ENCODE measurements at regions not wholly inside any gene's neighbourhood (a gene's known extent, or its start where the extent isn't known, plus 50 kb on each side); places are given as distances from the start of the nearest gene placed in this dataset.

DNA sequence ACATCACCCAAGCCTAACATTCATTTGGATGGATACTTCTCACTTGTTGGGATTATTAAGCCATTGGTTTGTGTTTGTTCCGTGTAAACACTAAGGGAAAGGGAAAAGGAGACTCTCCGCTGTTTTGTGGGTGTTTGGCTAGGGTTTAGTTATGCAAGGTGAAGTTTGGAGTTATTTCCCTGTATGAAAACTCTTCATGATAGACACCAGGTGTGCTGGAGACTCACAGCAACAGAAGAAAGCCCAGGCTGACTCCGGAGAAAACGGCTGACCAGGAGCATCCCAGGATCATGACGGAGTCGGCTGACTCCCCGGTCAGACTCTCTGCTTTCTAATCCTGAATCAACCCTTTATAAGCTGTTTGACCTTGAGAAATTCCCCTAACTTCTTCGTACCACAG is 94.1 kb upstream of the KLF6 start:
- TF ChIP-seq POLR2AphosphoS5 (IDR thresholded peaks at IDR 0.05) = no peak
- TF ChIP-seq, protein P1, sequence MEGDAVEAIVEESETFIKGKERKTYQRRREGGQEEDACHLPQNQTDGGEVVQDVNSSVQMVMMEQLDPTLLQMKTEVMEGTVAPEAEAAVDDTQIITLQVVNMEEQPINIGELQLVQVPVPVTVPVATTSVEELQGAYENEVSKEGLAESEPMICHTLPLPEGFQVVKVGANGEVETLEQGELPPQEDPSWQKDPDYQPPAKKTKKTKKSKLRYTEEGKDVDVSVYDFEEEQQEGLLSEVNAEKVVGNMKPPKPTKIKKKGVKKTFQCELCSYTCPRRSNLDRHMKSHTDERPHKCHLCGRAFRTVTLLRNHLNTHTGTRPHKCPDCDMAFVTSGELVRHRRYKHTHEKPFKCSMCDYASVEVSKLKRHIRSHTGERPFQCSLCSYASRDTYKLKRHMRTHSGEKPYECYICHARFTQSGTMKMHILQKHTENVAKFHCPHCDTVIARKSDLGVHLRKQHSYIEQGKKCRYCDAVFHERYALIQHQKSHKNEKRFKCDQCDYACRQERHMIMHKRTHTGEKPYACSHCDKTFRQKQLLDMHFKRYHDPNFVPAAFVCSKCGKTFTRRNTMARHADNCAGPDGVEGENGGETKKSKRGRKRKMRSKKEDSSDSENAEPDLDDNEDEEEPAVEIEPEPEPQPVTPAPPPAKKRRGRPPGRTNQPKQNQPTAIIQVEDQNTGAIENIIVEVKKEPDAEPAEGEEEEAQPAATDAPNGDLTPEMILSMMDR (IDR thresholded peaks at IDR 0.05 in 8 of 11, conservative IDR thresholded peaks at IDR 0.05 in 3 of 11) = no peak
